ENCODE measurements at regions not wholly inside any gene's neighbourhood (a gene's known extent, or its start where the extent isn't known, plus 50 kb on each side); places are given as distances from the start of the nearest gene placed in this dataset.
"Not testable (repeated sequence)": the region's sequence is repeated elsewhere in the genome, so short reads cannot be mapped to it uniquely, and the experiment has no call there.

GRCh38 chr1:206316901-206317300, 113.6 kb downstream of the SRGAP2 start:
- TF ChIP-seq CTCF (IDR thresholded peaks at IDR 0.05); SIN3A (IDR thresholded peaks at IDR 0.05; ENCODE audit: borderline replicate concordance, insufficient read depth, low read depth, low read length); POLR2AphosphoS5 (IDR thresholded peaks at IDR 0.05; ENCODE audit: low read depth, low read length); REST (IDR thresholded peaks at IDR 0.05; ENCODE audit: insufficient read depth in 1 of 2, low read depth in 2 of 2, low read length in 1 of 2): not testable (repeated sequence)

Data from Panc1 (cell line).